ENCODE measurements at regions not wholly inside any gene's neighbourhood (a gene's known extent, or its start where the extent isn't known, plus 50 kb on each side); places are given as distances from the start of the nearest gene placed in this dataset.

- TF ChIP-seq ZNF274 (IDR thresholded peaks at IDR 0.05; ENCODE audit: low read depth, low read length) = no peak
- TF ChIP-seq YY1 (IDR thresholded peaks at IDR 0.05; ENCODE audit: insufficient read depth, insufficient read length) = no peak
These were observed 904.9 kb upstream of the EPHA5 start for GRCh38 chr4:66575008-66575696.

All from NT2/D1 (cell line).